GM19351 (cell line): ENCODE measurements at regions not wholly inside any gene's neighbourhood (a gene's known extent, or its start where the extent isn't known, plus 50 kb on each side); places are given as distances from the start of the nearest gene placed in this dataset.
A peak's percentile ranks its signal among the peaks of the same experiment; 100 is the strongest.

Experiments
- ATAC-seq: cut with Tn5 transposase; IDR thresholded peaks from one replicate; pipeline ENCODE4 v1.9.1; 2021; ENCODE audit warnings: mild to moderate bottlenecking, moderate library complexity; ENCODE audit not compliant: unreplicated experiment

DNA sequence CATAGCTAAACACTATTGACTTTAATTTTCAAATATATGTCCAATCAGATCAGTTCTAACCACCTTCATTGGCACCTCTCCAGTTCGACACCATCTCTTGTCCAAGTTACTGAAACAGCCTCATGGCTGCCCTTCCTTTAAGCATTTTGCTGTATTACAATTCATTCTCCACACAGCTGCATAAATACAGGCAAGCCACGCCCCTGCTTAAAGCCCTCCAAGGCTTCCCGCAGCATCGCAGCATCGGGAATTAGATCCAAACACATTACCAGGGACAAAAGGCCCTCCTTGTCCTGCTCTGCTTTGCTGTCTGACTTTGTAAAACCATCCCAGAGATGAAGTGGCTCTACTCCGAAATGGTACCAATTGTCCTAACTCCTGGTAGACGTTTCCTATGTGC is 75.1 kb upstream of the RAI14 start:
- no peak for ATAC-seq

DNA sequence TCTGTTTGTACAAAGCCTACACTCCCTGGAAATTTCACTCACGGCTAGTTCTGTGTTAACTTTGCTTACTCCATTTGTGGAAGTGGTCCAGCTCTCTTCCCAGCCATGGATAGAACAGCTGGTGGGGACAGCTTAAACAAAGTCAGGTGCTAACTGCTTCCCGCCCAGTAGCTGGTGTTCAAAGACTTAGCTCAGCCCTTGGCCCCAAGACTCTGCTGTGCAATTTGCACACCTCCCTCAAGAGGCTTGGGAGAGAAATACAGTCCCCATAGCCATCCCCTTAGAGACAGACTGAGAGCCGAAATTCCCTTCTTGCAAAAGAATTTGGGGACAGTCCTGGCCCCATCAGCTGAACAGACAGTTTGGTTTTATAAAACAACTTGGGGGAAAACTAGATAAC is 73.8 kb upstream of the RAI14 start:
- no peak for ATAC-seq

DNA sequence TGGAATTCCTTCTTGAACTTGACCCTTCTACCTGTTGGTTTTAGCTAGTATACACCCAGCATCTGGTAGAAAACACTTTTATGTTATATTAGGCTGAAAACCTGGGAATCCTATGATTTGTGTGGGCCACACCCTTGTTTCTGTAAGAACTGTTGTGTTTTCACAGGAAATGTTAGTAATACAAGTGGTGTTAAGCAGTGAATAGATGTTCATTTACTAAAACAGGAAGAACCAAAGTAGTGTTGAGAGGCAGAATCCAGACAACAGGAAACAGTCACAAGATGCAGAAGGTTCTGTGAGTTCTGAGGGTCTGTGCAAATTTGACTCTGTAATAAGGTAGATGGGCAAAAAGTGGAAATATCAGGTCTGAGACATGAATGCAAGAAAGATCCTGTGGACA is 73.0 kb upstream of the RAI14 start:
- no peak for ATAC-seq

DNA sequence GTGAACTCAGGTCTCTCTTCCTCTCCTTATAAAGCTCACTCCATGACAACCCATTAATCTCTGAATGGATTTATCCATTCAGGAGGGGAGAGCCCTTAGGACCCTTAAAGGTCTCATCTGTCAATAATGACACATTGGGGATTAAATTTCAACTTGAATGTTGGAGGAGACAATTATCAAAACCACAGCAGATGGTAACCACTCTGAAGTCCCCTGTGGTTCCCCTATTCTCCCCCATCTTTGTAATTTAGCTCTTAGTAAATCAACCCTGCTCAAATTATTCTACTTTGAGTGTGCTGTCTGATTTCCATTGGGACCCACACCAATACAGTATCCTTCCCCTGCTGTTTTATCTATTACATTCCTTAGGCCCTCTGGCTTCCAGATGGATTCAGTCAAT is 72.0 kb upstream of the RAI14 start:
- no peak for ATAC-seq

DNA sequence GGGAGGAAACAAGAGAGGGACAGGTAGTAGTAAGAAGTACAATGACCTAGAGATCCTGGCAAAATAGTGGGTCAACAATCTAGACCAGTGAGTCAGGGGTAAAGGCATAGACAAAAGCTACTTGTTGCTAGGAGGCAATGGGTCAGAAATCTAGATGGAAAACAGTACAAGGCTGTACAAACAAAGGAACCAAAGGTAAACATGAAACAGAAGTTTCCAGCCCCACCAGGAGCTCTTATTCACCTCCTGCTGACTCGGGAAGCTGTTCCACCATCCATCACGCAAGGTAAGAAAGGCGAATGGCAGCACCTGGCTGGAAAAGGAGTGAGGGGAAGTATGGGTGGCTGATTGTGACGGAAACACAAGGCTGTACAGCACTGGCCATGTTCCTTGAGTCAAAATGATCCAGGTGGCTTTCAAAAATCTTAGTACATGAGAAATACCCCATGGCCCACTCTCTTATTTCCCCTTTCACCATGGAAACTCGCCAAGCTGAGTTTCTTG is 70.5 kb upstream of the RAI14 start:
- ATAC-seq = no peak

DNA sequence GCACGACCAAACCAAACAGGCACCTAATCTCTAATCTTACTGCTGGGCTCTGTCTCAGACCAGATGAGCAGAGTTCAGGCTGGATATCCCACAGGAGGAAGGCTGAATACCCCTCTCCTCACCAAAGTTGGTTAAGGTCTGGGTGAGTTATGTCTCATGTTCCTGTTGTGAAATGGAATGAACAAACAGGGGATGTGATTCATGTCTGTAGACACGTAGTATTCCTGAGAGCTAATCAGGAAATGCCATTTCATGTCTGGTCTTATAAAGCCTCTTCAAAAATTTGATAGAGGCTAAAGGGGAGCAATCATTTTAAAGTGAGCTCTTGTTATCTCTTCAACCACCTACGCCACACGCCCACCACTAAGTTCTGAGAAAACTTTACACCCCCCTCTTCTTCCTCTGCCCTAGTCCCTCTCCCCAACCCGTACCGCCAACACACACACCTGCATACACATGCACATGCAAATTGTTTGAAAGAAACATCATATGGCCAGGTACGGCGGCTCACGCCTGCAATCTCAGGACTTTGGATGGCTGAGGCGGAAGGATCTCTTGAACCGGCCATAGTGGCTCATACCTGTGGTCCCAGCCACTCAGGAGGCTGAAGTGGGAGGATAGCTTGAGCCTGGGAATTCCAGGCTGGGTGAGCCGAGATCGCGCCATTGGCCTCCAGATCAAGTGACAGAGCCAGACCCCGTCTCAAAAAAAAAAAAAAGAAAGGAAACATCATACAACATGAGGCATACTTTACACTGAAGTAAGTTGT is 69.8 kb upstream of the RAI14 start:
- ATAC-seq = no peak

DNA sequence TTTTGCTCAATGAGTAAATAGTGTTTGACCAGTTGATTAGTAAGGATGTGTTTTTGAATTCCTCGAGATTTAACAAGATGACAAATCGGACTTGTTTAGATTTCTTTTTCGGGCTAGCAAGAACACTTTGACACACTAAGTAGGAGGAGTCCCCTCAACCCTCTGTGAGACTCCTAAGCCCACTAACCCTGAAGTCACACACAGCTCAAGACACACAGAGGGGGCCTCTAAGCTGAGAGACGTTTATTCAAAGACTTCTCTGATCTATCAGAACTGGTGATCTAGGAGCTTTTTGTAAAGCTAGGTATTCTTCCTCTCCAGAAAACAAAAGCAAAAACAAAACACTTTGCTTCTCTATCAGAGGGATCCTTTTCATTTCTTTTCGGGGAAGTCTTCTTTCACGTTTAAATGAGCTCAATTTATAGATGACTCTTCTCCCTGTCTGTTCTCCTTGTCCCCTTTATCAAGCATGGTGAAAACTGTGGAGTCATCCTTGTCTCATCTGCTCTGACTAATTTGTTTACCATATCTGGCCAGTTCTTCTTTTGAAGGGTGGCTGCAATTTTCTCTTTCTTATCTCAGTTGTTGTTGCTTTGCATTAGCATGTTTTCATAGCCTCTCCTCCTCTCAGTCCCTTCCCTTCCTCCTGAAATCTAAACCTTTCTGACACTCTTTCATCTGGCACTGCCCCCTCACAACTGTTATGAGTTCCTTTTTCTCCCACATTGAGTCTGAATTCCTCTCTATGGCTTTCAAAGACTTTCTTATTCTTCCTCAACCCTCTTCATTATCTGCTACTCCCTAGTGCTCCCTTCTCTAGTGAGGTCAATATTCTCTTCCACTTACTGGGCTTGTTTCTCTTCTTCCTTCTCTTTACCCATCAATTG is 68.5 kb upstream of the RAI14 start:
- ATAC-seq = peak; percentile 59

DNA sequence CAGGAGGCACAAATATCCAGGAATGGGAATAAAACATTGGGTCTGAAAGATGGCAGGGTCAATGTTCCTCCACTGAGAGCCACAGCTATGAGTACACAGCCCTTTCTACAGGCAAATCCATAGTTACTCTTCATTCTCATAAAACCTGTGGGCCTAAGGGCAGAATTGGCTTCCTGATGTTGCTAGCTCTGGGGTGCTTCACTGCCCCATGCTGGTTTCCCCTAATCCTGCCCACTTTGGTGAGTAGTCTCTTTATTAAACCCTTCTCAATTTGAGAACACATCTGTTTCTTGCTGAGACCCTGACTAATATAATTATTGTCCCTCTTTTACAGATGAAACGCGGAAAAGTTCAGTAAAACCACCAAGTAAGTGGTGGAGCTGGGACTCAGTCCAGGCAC is 66.3 kb upstream of the RAI14 start:
- ATAC-seq = no peak

DNA sequence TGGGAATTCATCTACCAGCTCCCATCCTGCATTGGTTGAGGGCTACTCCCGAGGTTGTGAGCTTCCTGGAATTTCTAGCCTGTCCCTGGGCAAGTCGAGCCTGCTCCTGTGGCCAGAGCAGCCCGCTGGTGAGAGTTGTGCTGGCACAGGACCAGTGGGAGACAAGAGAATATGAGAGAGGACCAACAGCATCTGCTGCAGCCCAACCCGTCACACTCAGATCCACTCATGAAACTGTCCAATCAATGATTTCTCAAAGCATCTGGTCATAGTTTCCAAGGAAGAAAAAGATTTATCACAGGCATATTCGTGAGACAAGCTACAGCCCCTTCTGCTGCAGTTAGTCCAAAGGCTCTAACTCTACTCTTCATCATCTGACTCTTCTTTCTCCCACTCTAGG is 64.4 kb upstream of the RAI14 start:
- no peak for ATAC-seq

DNA sequence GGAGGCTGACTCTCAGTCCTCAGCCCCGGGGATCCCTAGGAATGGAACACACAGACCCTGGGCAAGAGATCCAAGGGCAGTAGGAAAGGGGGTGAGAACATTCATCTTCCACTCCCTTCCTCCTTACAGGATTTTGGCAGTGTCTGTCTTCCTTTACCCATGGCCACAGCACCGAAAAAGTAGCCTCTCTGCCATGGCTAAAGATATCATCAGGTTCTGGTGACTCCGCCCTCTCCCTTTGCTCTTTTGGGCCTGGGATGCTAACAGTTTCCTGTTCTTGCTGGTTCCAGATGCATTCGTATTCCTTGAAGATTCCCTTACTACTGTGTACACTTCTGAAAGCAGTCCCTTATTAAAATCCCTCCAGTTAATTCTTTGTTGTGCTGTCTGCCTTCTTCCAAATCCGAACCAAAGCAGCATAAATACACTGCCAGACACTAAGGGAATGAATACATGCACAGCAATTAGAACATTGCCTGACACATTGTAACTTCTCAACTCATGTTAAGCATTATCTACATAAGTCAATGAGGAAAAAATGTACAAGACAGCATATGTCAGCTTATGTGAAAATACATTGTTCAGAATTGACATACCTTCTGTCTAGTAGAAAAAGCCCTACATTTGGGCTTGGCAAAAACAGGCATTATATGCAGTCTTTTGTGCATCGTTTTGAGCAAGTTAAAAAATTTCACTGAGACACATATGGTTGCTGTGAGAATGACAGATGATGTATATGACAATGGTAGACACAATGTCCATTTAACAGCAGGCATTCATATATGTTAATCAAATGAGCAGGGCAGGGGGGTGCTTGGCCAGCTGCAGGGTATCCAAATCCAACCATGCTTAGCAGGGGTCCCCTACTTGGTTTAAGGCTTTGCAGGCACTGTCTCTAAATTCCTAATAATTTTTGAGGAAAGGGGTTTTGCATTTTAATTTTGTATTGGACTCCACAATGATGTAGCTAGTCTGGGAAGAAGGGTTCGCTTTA is 58.8 kb upstream of the RAI14 start:
- no peak for ATAC-seq

DNA sequence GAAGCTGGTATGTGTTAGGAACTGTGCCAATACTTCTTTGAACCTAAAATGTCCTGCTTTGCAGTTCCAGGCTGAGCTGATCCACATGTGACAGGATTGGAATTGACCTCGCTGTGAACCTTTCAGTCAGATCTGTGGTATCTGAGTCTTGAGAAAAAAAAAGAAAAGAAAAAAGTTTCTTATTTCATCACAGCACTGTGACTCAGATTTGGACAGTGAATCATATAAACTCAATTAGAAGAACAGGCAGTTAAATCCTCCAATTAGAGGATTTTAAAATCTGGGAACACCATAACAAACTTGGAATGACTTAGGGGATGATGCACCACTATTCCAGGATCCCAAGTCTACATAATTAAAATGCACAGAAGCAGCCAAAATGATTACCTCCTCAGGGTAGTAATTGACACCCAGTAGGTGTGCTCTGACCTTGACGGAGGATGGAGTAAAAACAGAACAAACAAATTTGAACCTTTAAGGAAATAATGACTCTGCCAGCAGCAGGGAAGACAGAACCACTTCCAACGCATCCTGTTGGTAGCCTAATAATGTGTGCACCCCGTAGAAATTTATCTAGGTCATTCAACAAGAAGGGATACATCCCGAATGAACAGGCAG is 57.8 kb upstream of the RAI14 start:
- ATAC-seq = no peak

DNA sequence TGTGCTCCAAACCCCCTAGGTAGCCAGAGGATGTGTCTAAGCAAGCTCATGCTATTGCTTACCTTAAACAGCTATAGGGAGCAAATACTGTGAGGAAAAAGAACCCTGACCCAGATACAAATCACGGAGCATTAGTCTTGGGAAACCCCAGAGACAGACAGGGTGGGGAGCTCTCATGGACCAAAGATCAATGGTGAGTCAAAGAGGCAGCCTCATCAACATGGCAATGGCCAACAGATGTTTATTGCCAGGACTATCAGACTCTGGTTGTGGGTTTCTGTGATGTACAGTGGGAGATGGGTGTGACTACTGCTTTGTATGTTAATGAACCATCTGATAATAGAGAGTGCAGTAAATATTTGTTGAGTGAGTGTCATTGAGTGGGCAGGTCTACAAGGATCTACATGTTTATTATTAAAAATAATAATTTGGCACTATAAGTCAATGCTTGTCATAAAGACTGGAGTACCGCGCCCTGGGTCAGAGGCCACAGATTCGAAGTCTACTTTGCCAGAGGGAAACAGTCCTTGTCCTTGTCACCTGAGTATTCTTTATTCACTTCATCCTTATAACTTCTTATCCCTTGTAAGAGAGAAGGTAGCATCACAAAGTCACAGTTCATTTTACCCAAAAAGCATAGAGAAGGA is 56.5 kb upstream of the RAI14 start:
- ATAC-seq = no peak

DNA sequence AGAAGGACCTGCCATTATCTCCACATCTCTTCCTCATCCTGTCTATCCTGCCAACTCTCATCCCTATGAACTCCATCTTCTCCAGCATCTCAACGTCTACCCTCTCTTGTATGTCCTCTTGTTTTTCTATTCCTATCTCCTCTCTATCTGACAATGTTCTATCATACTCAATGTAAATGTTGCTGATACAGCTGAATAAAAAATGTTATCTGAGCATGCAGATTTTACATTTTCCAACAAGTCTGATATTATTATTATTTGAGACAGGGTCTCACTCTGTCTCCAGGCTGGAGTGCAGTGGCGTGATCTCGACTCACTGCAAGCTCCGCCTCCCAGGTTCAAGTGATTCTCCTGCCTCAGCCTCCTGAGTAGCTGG is 56.0 kb upstream of the RAI14 start:
- no peak for ATAC-seq

DNA sequence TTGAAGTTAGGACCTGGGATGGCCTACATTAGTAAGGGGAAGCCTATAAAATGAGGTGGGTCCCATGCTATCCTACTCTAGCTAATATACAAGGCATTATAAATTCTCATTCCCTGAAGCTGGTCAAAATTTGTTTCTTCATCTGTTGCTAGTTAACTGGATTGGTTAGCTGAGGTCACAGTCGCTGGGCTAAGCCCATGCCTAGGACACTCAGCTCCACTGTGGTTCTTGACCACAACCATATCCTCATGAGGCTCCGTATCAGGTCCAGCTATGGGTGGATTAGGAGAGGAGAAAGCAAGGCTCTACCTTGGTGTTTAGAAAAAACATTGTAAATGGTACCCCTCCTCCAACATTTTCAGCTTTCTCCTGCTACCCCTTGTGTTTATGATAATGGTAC is 52.8 kb upstream of the RAI14 start:
- no peak for ATAC-seq

DNA sequence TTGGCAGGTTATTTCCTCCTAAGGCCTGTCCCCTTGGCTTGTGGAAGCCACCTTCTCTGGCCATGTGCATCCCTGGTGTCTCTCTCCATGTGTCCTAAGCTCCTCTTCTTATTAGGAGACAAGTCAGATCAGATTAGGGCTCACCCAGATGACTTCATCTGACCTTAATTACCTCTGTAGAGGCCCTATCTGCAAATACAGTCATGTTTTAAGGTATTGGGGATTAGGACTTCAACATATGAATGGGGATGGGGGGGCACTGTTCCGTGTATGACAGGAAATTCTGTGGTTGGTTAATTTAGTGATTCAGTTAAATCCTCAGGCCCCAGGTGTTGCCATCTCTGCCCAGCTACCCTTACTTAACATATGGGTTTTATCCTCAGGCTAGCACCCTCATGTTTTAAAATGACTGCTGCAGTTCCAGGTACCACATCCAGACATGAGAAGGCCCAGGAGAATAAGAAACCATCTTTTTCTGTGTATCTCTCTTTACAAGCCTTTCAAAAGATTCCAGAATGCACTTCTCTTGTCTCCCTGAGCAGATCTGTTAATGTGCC is 51.9 kb upstream of the RAI14 start:
- ATAC-seq = no peak

DNA sequence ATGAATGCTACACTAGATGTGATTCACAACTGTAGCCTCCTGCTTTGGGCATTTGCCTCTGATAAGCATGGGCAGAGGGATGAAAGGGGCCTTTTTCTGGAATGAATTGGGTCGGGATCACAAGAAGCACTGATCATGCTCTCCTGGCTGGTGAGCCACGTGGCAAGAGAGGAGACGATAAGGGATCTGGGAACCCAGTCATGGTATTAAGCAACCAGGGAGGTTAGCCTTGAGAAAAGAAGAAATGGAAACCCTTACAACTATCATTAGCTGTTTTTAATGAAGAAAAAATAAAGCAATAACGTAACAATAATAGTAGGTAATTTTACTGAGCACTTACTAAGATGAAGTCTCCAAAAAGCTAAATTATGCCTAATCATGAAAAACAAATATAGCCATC is 50.0 kb upstream of the RAI14 start:
- ATAC-seq = no peak
